ENCODE measurements at regions not wholly inside any gene's neighbourhood (a gene's known extent, or its start where the extent isn't known, plus 50 kb on each side); places are given as distances from the start of the nearest gene placed in this dataset.

DNA sequence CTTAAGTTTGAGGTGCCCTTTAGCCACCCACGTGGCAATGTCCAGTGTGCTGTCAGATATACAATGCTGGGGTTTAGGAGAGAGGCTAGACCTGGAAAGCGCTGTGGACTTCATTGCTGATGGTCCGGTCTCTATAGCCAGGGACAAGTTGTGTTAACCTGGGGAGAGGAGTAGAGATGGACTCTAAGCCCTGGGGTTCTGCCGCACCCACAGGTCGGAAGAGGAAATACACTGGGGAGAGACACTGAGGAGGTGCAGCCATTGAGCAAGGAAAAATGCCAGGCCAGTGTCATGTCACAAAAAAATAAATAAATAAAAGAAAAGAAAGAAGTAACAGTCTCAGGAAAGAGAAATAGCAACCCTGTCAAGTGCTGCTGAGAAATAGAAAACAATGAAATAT lies 106.9 kb upstream of the CBLN2 start:
- Histone ChIP-seq H3K36me3 (ENCODE audit: insufficient read depth, low read length) (no peaks in the 10 kb centered on the region), H3K79me2 (ENCODE audit: insufficient read depth, low read length) (no peaks in the 10 kb centered on the region), H2AFZ (ENCODE audit: low read length) (no peak overlapping the region), H3K27ac (ENCODE audit: low read depth, low read length) (no peak overlapping the region), H4K20me1 (ENCODE audit: insufficient read depth, low read length) (no peaks in the 10 kb centered on the region), H3K4me3 (ENCODE audit: insufficient read depth, low read length) (no peak overlapping the region), H3K4me2 (ENCODE audit: insufficient read depth, low read length) (no peak overlapping the region), H3K4me1 (ENCODE audit: insufficient read depth, low read length) (no peaks in the 10 kb centered on the region), H3K27me3 (ENCODE audit: insufficient read depth, low read length) (no peaks in the 10 kb centered on the region), H3K9me3 (ENCODE audit: low read depth, low read length) (no peaks in the 10 kb centered on the region)
- no peak for DNase-seq (ENCODE audit: insufficient read length, low spot score, missing footprints)
- no peak for TF ChIP-seq CTCF (IDR thresholded peaks at IDR 0.05; ENCODE audit: extremely low read depth, low read depth, low read length)

DNA sequence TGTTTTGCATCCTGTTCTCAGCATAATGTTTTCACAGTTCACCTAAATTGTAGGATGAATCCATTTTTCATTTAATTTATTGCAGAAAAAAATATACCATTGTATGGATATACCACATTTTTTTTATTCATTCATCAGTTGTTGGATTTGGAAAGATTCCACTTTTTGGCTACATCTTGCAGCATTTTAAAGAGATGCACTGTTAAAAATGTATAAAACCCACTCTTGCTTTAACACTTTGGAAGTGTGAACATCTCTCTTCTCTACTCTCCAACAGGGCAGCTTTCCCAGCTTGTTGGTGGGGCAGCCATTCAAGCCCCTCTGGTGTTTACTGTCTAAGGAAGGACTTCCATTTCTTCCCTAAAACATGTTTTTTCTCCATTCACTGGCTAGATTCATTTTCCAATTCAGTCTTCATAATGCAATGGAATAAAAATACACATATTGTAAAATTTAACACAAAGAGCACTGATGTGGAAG lies 104.4 kb upstream of the CBLN2 start:
- no peak for DNase-seq (ENCODE audit: insufficient read length, low spot score, missing footprints)
- Histone ChIP-seq H3K27me3 (ENCODE audit: insufficient read depth, low read length) (no peaks in the 10 kb centered on the region), H3K9me3 (ENCODE audit: low read depth, low read length) (no peaks in the 10 kb centered on the region), H3K27ac (ENCODE audit: low read depth, low read length) (no peak overlapping the region), H3K4me2 (ENCODE audit: insufficient read depth, low read length) (no peak overlapping the region), H3K4me3 (ENCODE audit: insufficient read depth, low read length) (no peak overlapping the region), H3K4me1 (ENCODE audit: insufficient read depth, low read length) (no peaks in the 10 kb centered on the region), H3K79me2 (ENCODE audit: insufficient read depth, low read length) (no peaks in the 10 kb centered on the region), H3K36me3 (ENCODE audit: insufficient read depth, low read length) (no peaks in the 10 kb centered on the region), H2AFZ (ENCODE audit: low read length) (no peak overlapping the region), H4K20me1 (ENCODE audit: insufficient read depth, low read length) (no peaks in the 10 kb centered on the region)
- no peak for TF ChIP-seq CTCF (IDR thresholded peaks at IDR 0.05; ENCODE audit: extremely low read depth, low read depth, low read length)

- Histone ChIP-seq H3K36me3 (ENCODE audit: insufficient read depth, low read length) (no peaks in the 10 kb centered on the region), H2AFZ (ENCODE audit: low read length) (no peak overlapping the region), H3K79me2 (ENCODE audit: insufficient read depth, low read length) (no peaks in the 10 kb centered on the region), H3K4me2 (ENCODE audit: insufficient read depth, low read length) (no peak overlapping the region), H3K27ac (ENCODE audit: low read depth, low read length) (no peak overlapping the region), H3K4me3 (ENCODE audit: insufficient read depth, low read length) (no peak overlapping the region), H4K20me1 (ENCODE audit: insufficient read depth, low read length) (no peaks in the 10 kb centered on the region), H3K9me3 (ENCODE audit: low read depth, low read length) (no peaks in the 10 kb centered on the region), H3K4me1 (ENCODE audit: insufficient read depth, low read length) (no peaks in the 10 kb centered on the region), H3K27me3 (ENCODE audit: insufficient read depth, low read length) (no peaks in the 10 kb centered on the region)
- no peak for DNase-seq (ENCODE audit: insufficient read length, low spot score, missing footprints)
- no peak for TF ChIP-seq CTCF (IDR thresholded peaks at IDR 0.05; ENCODE audit: extremely low read depth, low read depth, low read length)
Measured at GRCh38 chr18:72648079-72648478, 103.9 kb upstream of the CBLN2 start.

DNA sequence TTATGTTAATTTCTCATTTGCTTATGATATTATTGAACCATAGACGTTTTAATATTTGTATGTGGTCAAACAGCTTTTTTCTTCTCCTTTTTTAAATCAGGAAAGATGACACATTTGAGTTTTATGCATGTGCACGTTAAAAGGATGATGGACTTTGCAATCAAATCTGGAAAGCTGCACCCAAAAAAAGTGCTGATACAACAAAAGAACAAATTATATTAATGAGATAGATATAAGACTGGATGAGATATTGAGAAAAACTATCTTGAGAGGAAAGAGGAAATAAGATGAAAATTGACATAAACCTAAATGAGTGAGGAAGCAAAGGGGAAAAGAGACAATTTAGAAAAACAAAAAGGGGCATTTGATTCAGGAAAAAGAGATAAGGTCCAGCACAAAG lies 96.4 kb upstream of the CBLN2 start:
- peaks cover 6% of the 10 kb centered on the region for H3K9me3 ChIP-seq (ENCODE audit: low read depth, low read length)
- no peaks in the 10 kb centered on the region for H3K4me1 ChIP-seq (ENCODE audit: insufficient read depth, low read length)
- no peaks in the 10 kb centered on the region for H3K27me3 ChIP-seq (ENCODE audit: insufficient read depth, low read length)
- no peak for DNase-seq (ENCODE audit: insufficient read length, low spot score, missing footprints)
- no peak overlapping the region for H3K4me3 ChIP-seq (ENCODE audit: insufficient read depth, low read length)
- no peak overlapping the region for H3K4me2 ChIP-seq (ENCODE audit: insufficient read depth, low read length)
- no peak for TF ChIP-seq CTCF (IDR thresholded peaks at IDR 0.05; ENCODE audit: extremely low read depth, low read depth, low read length)
- no peaks in the 10 kb centered on the region for H3K79me2 ChIP-seq (ENCODE audit: insufficient read depth, low read length)
- no peak overlapping the region for H2AFZ ChIP-seq (ENCODE audit: low read length)
- H3K36me3 ChIP-seq (ENCODE audit: insufficient read depth, low read length), result no peaks in the 10 kb centered on the region
- H4K20me1 ChIP-seq (ENCODE audit: insufficient read depth, low read length), result no peaks in the 10 kb centered on the region
- H3K27ac ChIP-seq (ENCODE audit: low read depth, low read length), result no peak overlapping the region

Data from osteoblast (primary cell).